ENCODE measurements at regions not wholly inside any gene's neighbourhood (a gene's known extent, or its start where the extent isn't known, plus 50 kb on each side); places are given as distances from the start of the nearest gene placed in this dataset.

- TF ChIP-seq REST (IDR thresholded peaks at IDR 0.05; ENCODE audit: low read depth) (no peak), EP300 (IDR thresholded peaks at IDR 0.05; ENCODE audit: borderline replicate concordance) (no peak), CREB1 (IDR thresholded peaks at IDR 0.05; ENCODE audit: low read depth) (no peak), TAF1 (IDR thresholded peaks at IDR 0.05; ENCODE audit: low read depth) (no peak), EGR1 (IDR thresholded peaks at IDR 0.05) (no peak), RAD21 (IDR thresholded peaks at IDR 0.05; ENCODE audit: low read depth) (no peak), MAX (IDR thresholded peaks at IDR 0.05) (no peak), TEAD4 (IDR thresholded peaks at IDR 0.05) (no peak), NFIC (IDR thresholded peaks at IDR 0.05) (no peak), CEBPB (IDR thresholded peaks at IDR 0.05) (no peak), YY1 (IDR thresholded peaks at IDR 0.05; ENCODE audit: low read depth) (no peak), TCF12 (IDR thresholded peaks at IDR 0.05; ENCODE audit: low read depth) (no peak), USF1 (IDR thresholded peaks at IDR 0.05) (no peak), ZBTB7A (IDR thresholded peaks at IDR 0.05; ENCODE audit: low read depth) (no peak), FOXM1 (IDR thresholded peaks at IDR 0.05; ENCODE audit: borderline replicate concordance, low read depth) (no peak)
Observed at GRCh38 chr16:9627427-9627826, 536.0 kb downstream of the HAPSTR1 start.

- TF ChIP-seq ZBTB7A (IDR thresholded peaks at IDR 0.05; ENCODE audit: low read depth) (no peak), CEBPB (IDR thresholded peaks at IDR 0.05) (no peak), NFIC (IDR thresholded peaks at IDR 0.05) (no peak), YY1 (IDR thresholded peaks at IDR 0.05; ENCODE audit: low read depth) (no peak), TEAD4 (IDR thresholded peaks at IDR 0.05) (no peak), CREB1 (IDR thresholded peaks at IDR 0.05; ENCODE audit: low read depth) (no peak), EP300 (IDR thresholded peaks at IDR 0.05; ENCODE audit: borderline replicate concordance) (no peak), RAD21 (IDR thresholded peaks at IDR 0.05; ENCODE audit: low read depth) (no peak), USF1 (IDR thresholded peaks at IDR 0.05) (no peak), REST (IDR thresholded peaks at IDR 0.05; ENCODE audit: low read depth) (no peak), FOXM1 (IDR thresholded peaks at IDR 0.05; ENCODE audit: borderline replicate concordance, low read depth) (no peak)
Observed at GRCh38 chr16:9630119-9630518, 538.7 kb downstream of the HAPSTR1 start.

GRCh38 chr16:9630985-9631384, 539.5 kb downstream of the HAPSTR1 start:
- TF ChIP-seq MAX (IDR thresholded peaks at IDR 0.05) = no peak
- TF ChIP-seq TCF12 (IDR thresholded peaks at IDR 0.05; ENCODE audit: low read depth) = no peak
- TF ChIP-seq TAF1 (IDR thresholded peaks at IDR 0.05; ENCODE audit: low read depth) = no peak
- no peak for TF ChIP-seq CREB1 (IDR thresholded peaks at IDR 0.05; ENCODE audit: low read depth)
- TF ChIP-seq FOXM1 (IDR thresholded peaks at IDR 0.05; ENCODE audit: borderline replicate concordance, low read depth) = no peak
- no peak for TF ChIP-seq TEAD4 (IDR thresholded peaks at IDR 0.05)
- TF ChIP-seq ZBTB7A (IDR thresholded peaks at IDR 0.05; ENCODE audit: low read depth) = no peak
- no peak for TF ChIP-seq REST (IDR thresholded peaks at IDR 0.05; ENCODE audit: low read depth)
- TF ChIP-seq CEBPB (IDR thresholded peaks at IDR 0.05) = no peak
- no peak for TF ChIP-seq YY1 (IDR thresholded peaks at IDR 0.05; ENCODE audit: low read depth)
- TF ChIP-seq NFIC (IDR thresholded peaks at IDR 0.05) = no peak
- no peak for TF ChIP-seq USF1 (IDR thresholded peaks at IDR 0.05)

GRCh38 chr16:9633844-9634243, 542.4 kb downstream of the HAPSTR1 start:
- no peak for TF ChIP-seq TCF12 (IDR thresholded peaks at IDR 0.05; ENCODE audit: low read depth)
- TF ChIP-seq NFIC (IDR thresholded peaks at IDR 0.05) = no peak
- TF ChIP-seq MAX (IDR thresholded peaks at IDR 0.05) = no peak
- TF ChIP-seq USF1 (IDR thresholded peaks at IDR 0.05) = no peak
- no peak for TF ChIP-seq CEBPB (IDR thresholded peaks at IDR 0.05)
- TF ChIP-seq ZBTB7A (IDR thresholded peaks at IDR 0.05; ENCODE audit: low read depth) = no peak
- TF ChIP-seq EP300 (IDR thresholded peaks at IDR 0.05; ENCODE audit: borderline replicate concordance) = no peak
- TF ChIP-seq CREB1 (IDR thresholded peaks at IDR 0.05; ENCODE audit: low read depth) = no peak
- no peak for TF ChIP-seq REST (IDR thresholded peaks at IDR 0.05; ENCODE audit: low read depth)
- TF ChIP-seq YY1 (IDR thresholded peaks at IDR 0.05; ENCODE audit: low read depth) = no peak
- no peak for TF ChIP-seq FOXM1 (IDR thresholded peaks at IDR 0.05; ENCODE audit: borderline replicate concordance, low read depth)
- TF ChIP-seq TAF1 (IDR thresholded peaks at IDR 0.05; ENCODE audit: low read depth) = no peak

Measured in Ishikawa (cell line).